GM12891 (cell line): ENCODE measurements at regions not wholly inside any gene's neighbourhood (a gene's known extent, or its start where the extent isn't known, plus 50 kb on each side); places are given as distances from the start of the nearest gene placed in this dataset.

Source experiments
- POLR2A ChIP-seq: IDR thresholded peaks from 2 replicates; pipeline ENCODE4 v1.6.1; 2011; ENCODE audit warnings: low read depth, low read length, control low read depth
- POLR2AphosphoS5 ChIP-seq: IDR thresholded peaks from 2 replicates; pipeline ENCODE4 v1.6.1; 2011; ENCODE audit warnings: low read depth, low read length, control low read depth

GRCh38 chr12:43267818-43268217, 284.2 kb downstream of the ADAMTS20 start:
- TF ChIP-seq POLR2A (no peak), POLR2AphosphoS5 (no peak)
